GM12864 (cell line): ENCODE measurements at regions not wholly inside any gene's neighbourhood (a gene's known extent, or its start where the extent isn't known, plus 50 kb on each side); places are given as distances from the start of the nearest gene placed in this dataset.

Experiments used
- DNase-seq: peaks from one replicate; pipeline ENCODE4 v3.0.0-alpha.2; 2011; ENCODE audit warnings: low read depth
- H3K4me3 ChIP-seq: 2 replicates; pipeline ENCODE4 v1.5.1; 2011; ENCODE audit warnings: mild to moderate bottlenecking, low read depth, low read length, control low read depth
- CTCF ChIP-seq: IDR thresholded peaks from 2 replicates; pipeline ENCODE4 v1.5.1; 2011; ENCODE audit warnings: low read depth, mild to moderate bottlenecking, moderate library complexity, low read length, control low read depth, inconsistent platforms; ENCODE audit errors: missing control alignments

- no peak for DNase-seq
- H3K4me3 ChIP-seq, result no peak overlapping the region
- no peak for TF ChIP-seq CTCF
Observed at GRCh38 chr4:120446051-120446567, 379.5 kb upstream of the MAD2L1 start.

GRCh38 chr4:120445186-120445585, 378.5 kb upstream of the MAD2L1 start:
- no peak overlapping the region for H3K4me3 ChIP-seq
- TF ChIP-seq CTCF, result no peak
- DNase-seq, result no peak

- no peak overlapping the region for H3K4me3 ChIP-seq
- DNase-seq, result no peak
- no peak for TF ChIP-seq CTCF
Observed at GRCh38 chr4:120443116-120443515, 376.5 kb upstream of the MAD2L1 start.

GRCh38 chr4:120440730-120441129, 374.1 kb upstream of the MAD2L1 start:
- no peak for DNase-seq
- TF ChIP-seq CTCF, result no peak
- H3K4me3 ChIP-seq, result no peak overlapping the region

GRCh38 chr4:120435179-120435578, 368.5 kb upstream of the MAD2L1 start:
- DNase-seq, result no peak
- H3K4me3 ChIP-seq, result no peak overlapping the region
- no peak for TF ChIP-seq CTCF

- DNase-seq, result no peak
- TF ChIP-seq CTCF, result no peak
- H3K4me3 ChIP-seq, result no peak overlapping the region
Observed at GRCh38 chr4:120434756-120435155, 368.1 kb upstream of the MAD2L1 start.

- no peak for TF ChIP-seq CTCF
- DNase-seq, result no peak
- H3K4me3 ChIP-seq, result no peak overlapping the region
Observed at GRCh38 chr4:120432301-120432860, 365.7 kb upstream of the MAD2L1 start.
